A673 (cell line): ENCODE measurements at regions not wholly inside any gene's neighbourhood (a gene's known extent, or its start where the extent isn't known, plus 50 kb on each side); places are given as distances from the start of the nearest gene placed in this dataset.

Experiments
- CTCF ChIP-seq: fragments of 300-800, 200-600 bp; sonication (generic); conservative IDR thresholded peaks from 2 replicates; pipeline ENCODE4 v1.5.1; 2017; ENCODE audit warnings: low read depth, mild to moderate bottlenecking, antibody characterized with exemption, low read length, moderate library complexity, mixed read lengths
- EZH2 ChIP-seq: fragments of 200-600 bp; sonication (generic); IDR thresholded peaks from 2 replicates; pipeline ENCODE4 v1.6.1; 2017; ENCODE audit warnings: borderline replicate concordance, low read depth, mild to moderate bottlenecking, mixed read lengths, antibody characterized with exemption, low read length; ENCODE audit not compliant: poor library complexity, severe bottlenecking

- TF ChIP-seq CTCF (no peak), EZH2 (no peak)
Measured at GRCh38 chr10:126846469-126846868, 58.8 kb upstream of the DOCK1 start.
